Psoas muscle (tissue), 7 donors: ENCODE measurements at regions not wholly inside any gene's neighbourhood (a gene's known extent, or its start where the extent isn't known, plus 50 kb on each side); places are given as distances from the start of the nearest gene placed in this dataset.

ENCODE experiments used
- ATAC-seq, 4 donors: fragments of 200-7000 bp; cut with Tn5 transposase; one replicate each; pipeline ENCODE4 v1.9.1; 2020; ENCODE audit warnings: moderate library complexity in 3 of 4, mild to moderate bottlenecking in 2 of 4
- DNase-seq, 2 donors: peaks; one replicate each; pipeline ENCODE4 v3.0.0-alpha.2; 2020
- H3K27ac ChIP-seq: fragments of 200-600 bp; one replicate; pipeline ENCODE4 v1.8.0; 2022
- H3K27me3 ChIP-seq, 3 donors: fragments of 200-600 bp in 1 of 3; one replicate each; pipeline versions ENCODE4 v1.6.1 to v1.8.0; 2013 to 2022; ENCODE audit warnings: low read length in 2 of 3, mild to moderate bottlenecking in 2 of 3, moderate library complexity in 1 of 3; ENCODE audit not compliant: insufficient read depth in 3 of 3
- H3K36me3 ChIP-seq, 2 donors: fragments of 200-600 bp in 1 of 2; one replicate each; pipeline versions ENCODE4 v1.6.1 to v1.8.0; 2013 to 2022; ENCODE audit warnings: low read depth in 1 of 2, mild to moderate bottlenecking in 1 of 2, moderate library complexity in 1 of 2; ENCODE audit not compliant: insufficient read depth in 1 of 2
- H3K4me1 ChIP-seq: fragments of 200-600 bp; one replicate; pipeline ENCODE4 v1.8.0; 2022
- H3K4me3 ChIP-seq: fragments of 200-600 bp; one replicate; pipeline ENCODE4 v1.8.0; 2022; ENCODE audit warnings: mild to moderate bottlenecking
- H3K9me3 ChIP-seq: fragments of 200-600 bp; one replicate; pipeline ENCODE4 v1.8.0; 2022
- CTCF ChIP-seq: fragments of 200-600 bp; IDR thresholded peaks from one replicate; pipeline ENCODE4 v1.8.0; 2022; ENCODE audit warnings: antibody characterized with exemption
- WGBS, 3 donors: extraction: QIAGEN DNeasy Blood & Tissue Kit; methylation state at CpG; one replicate each; pipeline versions ENCODE4 v1.1.6 to v1.1.7; 2013; 5-methylcytosine and 5-hydroxymethylcytosine counted together
- intact Hi-C, 2 donors: fragments of 100-400 bp; cut with DNase I; formaldehyde crosslinking; loops; one replicate each; pipeline versions ENCODE4 v1.11.0 to v1.14.2; 2022
- donor health status: healthy with polysubstance abuse.
- donor health status: DM: no; HTN: no; CAD: no; lungs with moderate emphysema.
- donor health status: Bipolar disorder and iron deficiency.
- donor health status: healthy.
- donor health status: DM: yes; HTN: yes; CAD: no.
- donor health status: DM: no; HTN: no; CAD: no.
- donor health status: DM: yes; HTN: yes; CAD: no.

GRCh38 chr7:45258533-45259226 is 101.1 kb downstream of the RAMP3 start:
- whole genome bisulfite sequencing, 3 donors = 50 to 58% (median 56%) methylated on average over 5 of the region's 5 CpGs
- H3K4me3 ChIP-seq = no peak overlapping the region
- H3K4me1 ChIP-seq = no peaks in the 10 kb centered on the region
- no peak for TF ChIP-seq CTCF
- H3K27me3 ChIP-seq = peaks cover 0 to 4% (median 2%) of the 10 kb centered on the region in 3 donors
- no peak for ATAC-seq
- intact Hi-C loops = no loop called here
- no peaks in the 10 kb centered on the region for H3K36me3 ChIP-seq
- H3K9me3 ChIP-seq = no peaks in the 10 kb centered on the region
- DNase-seq = no peak
- H3K27ac ChIP-seq = no peak overlapping the region

GRCh38 chr7:45259227-45259596 is 101.6 kb downstream of the RAMP3 start:
- ATAC-seq (no peak), DNase-seq (no peak)
- H3K27ac ChIP-seq = no peak overlapping the region
- H3K9me3 ChIP-seq = no peaks in the 10 kb centered on the region
- H3K36me3 ChIP-seq = no peaks in the 10 kb centered on the region
- TF ChIP-seq CTCF = no peak
- peaks cover 0 to 4% (median 2%) of the 10 kb centered on the region in 3 donors for H3K27me3 ChIP-seq
- 87 to 92% (median 90%) methylated on average over 4 of the region's 4 CpGs for WGBS, 3 donors
- H3K4me3 ChIP-seq = no peak overlapping the region
- no peaks in the 10 kb centered on the region for H3K4me1 ChIP-seq
- intact Hi-C loops = no loop called here

GRCh38 chr7:45259966-45260646 is 102.5 kb downstream of the RAMP3 start:
- TF ChIP-seq CTCF = peak; percentile 96
- peaks cover 0 to 4% (median 0%) of the 10 kb centered on the region in 3 donors for H3K27me3 ChIP-seq
- intact Hi-C loops = loop anchor here (1.0 to 2.0 kb wide), 2 partner anchors 105 to 106 kb away; no protein-coding TSS in a partner anchor
- H3K36me3 ChIP-seq = no peaks in the 10 kb centered on the region
- WGBS, 3 donors = 22 to 25% (median 25%) methylated on average over 30 of the region's 30 CpGs
- H3K27ac ChIP-seq = no peak overlapping the region
- H3K4me3 ChIP-seq = no peak overlapping the region
- no peaks in the 10 kb centered on the region for H3K4me1 ChIP-seq
- H3K9me3 ChIP-seq = no peaks in the 10 kb centered on the region
- peak; percentile 57 to 80 (median 70) for ATAC-seq
- DNase-seq = peak; percentile 55 to 75

DNA sequence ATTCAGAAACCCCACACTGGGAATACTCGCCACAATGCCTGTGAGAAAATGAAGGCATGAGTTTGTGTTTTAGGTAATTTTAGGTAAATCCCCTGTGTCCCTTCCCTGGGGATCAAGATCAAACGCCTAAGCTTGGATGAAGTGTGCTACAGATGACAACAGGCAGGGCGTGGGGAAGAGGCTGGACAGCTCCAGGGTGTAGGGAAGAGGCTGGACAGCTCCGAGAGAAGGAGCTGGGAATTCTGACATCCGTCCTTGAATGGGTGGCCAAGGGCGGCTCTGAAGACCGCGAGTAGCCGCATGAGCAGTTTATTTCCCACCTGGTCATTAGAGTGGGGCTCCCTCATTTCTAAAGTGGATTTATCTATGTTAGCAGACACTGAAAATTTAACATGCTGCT is 109.7 kb downstream of the RAMP3 start:
- WGBS, 3 donors = 34 to 55% (median 40%) methylated on average over 9 of the region's 9 CpGs
- TF ChIP-seq CTCF = no peak
- DNase-seq = no peak
- no peak for ATAC-seq
- Histone ChIP-seq H3K4me3 (no peak overlapping the region), H3K27me3 (no peaks in the 10 kb centered on the region), H3K36me3 (no peaks in the 10 kb centered on the region), H3K4me1 (no peaks in the 10 kb centered on the region), H3K9me3 (no peaks in the 10 kb centered on the region), H3K27ac (no peak overlapping the region)
- intact Hi-C loops = no loop called here
